Dermis blood vessel endothelial cell (primary cell): ENCODE measurements at regions not wholly inside any gene's neighbourhood (a gene's known extent, or its start where the extent isn't known, plus 50 kb on each side); places are given as distances from the start of the nearest gene placed in this dataset.

Experiments
- DNase-seq: peaks from one replicate; pipeline ENCODE4 v3.0.0; 2010

DNA sequence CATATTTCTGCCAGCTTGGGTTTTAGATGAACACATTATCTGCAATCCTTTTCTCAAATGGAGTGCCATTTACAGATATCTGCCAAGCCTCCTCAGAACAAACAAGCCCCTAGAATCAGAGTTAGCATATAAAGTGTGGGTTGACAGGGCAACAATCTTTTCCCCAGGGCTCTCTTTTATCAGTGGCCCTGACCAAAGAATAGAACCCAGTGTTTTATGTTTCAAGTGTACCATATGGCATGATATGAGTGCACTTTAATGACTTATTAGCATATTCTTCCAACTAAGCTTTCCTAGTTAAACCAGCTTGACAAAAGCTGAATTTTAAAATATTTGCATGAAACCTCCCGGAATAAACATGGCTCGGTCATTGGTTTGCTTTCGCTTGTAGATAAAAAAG lies 57.3 kb downstream of the EVX1 start:
- DNase-seq: no peak

DNA sequence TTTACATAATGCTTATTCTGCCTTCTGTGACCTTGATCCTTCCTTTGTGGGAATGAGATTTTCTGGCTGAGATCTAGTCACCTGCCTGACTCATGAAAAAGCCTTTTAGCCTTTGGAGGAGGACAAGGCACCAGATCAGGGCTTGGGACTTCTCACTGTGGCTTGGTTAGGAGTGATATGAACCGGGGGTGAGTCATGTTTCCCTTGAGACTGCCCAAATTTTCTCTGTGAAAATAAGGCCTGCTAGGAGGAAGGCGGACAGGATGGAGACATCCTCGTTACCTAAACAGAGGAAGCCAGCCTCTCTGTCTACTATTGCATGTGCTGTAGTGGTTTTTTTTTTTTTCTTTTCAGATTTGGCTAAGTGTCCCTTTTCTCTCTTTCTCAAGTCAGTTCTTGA lies 57.8 kb downstream of the EVX1 start:
- DNase-seq: peak; percentile 2

- no peak for DNase-seq
These were observed 60.0 kb downstream of the EVX1 start for GRCh38 chr7:27302590-27302989.

GRCh38 chr7:27303026-27303425 lies 60.4 kb downstream of the EVX1 start:
- DNase-seq: no peak

DNA sequence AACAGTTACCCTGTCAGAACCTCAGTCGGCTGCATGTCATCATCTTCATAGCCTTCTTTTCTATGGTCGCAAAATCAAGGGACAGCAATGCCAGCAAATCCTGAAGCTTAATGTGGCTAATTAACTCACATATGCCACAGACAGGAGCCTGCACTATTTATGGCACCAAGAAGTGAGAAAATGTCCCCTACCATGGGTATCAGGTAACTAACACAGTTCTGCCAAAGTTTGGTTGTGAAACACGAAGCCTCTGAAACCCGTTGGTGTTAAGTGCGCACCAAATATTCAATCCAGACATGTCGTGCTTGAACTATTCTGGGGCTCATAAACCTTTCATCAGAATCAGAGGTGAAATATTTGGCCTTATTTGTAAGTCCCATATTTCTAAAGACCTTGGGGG lies 63.3 kb downstream of the EVX1 start:
- DNase-seq: no peak

- no peak for DNase-seq
These were observed 70.2 kb downstream of the EVX1 start for GRCh38 chr7:27312820-27313219.

GRCh38 chr7:27314111-27314510 lies 71.5 kb downstream of the EVX1 start:
- DNase-seq: no peak

- DNase-seq: no peak
These were observed 72.5 kb downstream of the EVX1 start for GRCh38 chr7:27315066-27315465.

DNA sequence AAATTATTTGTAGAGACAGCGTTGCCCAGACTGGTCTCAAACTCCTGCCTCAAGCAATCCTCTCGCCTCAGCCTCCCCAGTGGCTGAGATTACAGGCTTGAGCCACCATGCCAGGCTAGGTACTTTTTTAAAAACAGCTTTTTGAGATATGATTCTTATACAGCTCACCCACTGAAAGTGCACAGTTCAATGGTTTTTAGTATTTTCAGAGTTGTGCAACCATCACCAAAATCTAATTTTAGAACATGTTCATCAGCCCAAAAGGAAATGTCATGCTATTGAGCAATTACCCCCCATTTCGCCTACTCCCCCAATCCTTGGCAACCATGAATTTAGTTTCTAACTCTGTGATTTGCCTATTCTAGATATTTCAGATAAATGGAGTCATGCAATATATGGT lies 73.7 kb downstream of the EVX1 start:
- DNase-seq: no peak

DNA sequence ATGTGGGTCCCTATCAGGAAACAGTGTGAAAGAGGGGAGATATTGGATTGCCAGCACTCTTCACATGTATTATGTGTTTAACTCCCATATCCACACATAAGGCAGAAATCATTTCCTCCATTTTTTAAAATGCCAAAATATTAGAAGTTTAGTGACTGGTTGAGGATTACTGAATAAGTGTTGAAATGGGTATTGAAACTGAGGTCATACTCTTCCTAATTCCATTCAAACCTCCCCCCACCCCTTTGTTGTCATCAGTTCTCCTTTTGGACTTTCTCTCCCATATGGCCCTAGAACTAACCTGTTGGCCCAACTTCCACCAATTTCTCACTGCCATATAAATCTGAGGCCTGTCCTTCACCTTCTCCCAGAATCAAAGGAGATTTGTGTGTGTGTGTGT lies 81.6 kb downstream of the EVX1 start:
- DNase-seq: no peak

DNA sequence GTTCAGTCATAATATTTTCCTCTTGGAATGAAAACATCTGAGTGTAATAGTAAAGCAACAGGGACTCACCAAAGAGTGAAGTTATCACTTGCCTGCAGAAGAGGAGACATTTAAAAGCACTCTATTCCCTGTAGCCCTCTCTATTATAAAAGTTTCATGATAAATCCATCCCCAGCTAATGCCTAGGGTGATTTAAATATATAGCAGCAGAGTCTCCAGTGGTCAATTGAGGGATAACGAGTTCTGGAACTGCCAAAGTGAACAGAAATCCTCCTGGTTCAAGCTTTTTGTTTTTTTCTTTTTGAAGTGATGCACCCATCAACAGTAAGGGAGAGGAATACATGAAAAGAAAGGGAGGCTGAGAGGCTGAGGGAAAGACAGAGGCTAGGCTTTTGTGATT lies 87.3 kb downstream of the EVX1 start:
- DNase-seq: no peak

DNA sequence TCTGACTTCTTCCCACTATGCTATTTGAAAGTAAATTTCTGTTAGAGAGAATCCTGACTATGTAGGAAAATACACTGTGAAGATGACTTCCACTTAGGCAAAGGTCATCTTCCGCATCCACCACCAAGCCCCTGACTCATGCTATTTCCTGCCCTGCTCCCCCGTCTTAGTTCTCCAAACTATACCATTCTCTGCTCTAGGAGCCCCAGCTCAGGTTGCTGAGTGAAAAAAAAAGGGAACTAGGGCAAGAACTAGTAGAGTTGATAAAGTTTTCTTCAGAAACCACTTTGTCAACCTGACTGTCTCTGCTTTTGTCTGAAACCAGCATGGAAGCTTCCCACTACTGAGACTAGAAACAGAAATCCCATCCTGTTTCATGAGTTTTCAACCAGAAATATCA lies 96.9 kb downstream of the EVX1 start:
- DNase-seq: no peak

- DNase-seq: no peak
These were observed 101.9 kb downstream of the EVX1 start for GRCh38 chr7:27344471-27344870.

DNA sequence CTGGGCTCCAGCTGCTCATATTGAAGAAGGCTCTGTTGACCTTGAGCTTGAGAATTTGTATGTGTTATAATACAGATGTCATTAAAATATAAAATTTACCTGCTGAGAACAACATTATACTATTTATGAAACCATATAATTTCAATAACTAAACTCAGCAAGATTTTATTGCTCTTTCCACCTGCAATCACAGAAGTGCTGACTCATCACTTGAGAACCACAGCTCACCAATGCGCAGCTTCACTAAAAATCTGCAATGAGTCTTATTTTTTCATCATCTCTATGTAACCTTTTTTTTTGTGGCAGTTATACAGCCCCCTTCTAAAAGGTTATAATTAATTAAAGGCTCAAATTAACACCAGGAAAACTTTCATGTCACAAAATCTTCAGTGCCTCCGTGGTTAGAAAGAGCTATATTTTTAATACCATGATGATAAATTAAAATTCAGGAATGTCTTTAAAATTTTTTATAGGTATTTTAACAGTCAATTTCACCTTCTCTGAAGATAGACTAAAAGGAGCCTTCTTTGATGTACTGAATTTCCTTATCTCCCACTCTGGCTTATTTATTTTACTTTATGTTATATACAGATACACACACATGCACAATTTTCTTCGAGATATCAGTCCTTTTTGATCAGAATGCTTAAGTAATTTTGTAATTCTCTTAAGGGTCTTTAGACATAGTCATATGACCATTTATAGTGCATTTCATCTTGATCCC lies 102.7 kb downstream of the EVX1 start:
- DNase-seq: no peak

DNA sequence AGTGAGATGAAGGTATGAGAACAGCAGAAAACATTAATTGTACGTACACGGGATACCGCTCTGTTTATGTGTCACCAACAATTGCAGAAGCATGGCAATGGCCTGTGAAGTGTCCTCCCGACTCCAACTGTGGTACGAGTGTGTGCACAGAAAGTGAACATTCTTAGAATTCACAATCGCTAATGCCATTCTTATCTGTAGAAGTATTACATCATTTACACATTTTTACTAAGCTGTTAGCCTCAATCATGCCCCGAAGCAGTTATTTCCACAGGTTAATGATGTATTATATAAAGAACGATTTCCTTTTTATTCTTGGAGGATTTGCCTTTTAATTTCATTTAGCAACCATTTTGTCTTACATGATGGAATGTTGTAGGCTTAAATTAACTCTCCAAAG lies 103.4 kb downstream of the EVX1 start:
- DNase-seq: no peak

- no peak for DNase-seq
These were observed 104.1 kb downstream of the EVX1 start for GRCh38 chr7:27346531-27347275.

DNA sequence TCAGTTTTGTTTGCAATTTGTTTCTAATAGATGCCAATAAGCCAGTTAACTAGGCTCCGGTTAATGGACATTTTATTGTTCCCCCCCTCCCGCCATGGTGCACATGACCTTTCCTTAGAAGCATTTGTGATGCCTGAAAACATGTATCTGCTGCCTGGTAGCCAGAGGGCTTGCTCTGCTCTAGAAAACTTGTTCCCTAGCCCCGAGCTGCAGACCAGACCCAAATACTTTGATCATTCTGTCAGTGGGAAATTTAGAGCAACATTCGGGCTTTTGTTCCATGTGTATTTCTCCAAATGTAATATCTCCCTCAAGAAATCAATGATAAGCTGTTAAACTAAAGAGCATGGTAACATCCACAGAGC lies 104.7 kb downstream of the EVX1 start:
- DNase-seq: no peak

DNA sequence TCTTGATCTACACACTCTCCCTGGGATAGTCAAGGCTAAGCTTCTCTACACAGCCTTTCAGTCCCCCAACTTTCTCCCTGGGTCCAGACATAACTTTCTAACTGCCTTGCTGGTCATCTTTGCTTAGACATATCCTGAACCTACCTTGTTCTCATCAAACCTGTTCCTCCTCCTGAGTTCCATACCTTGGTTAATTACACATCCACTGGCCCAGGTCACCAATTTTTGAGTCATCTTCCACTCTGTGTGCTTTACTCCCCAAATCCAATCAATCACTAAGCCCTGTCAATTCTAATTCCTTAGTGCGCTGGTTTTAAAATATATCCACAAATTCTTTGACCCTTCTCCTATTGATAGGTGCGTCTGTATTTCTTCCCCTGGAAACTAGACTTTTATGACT lies 107.0 kb downstream of the EVX1 start:
- DNase-seq: no peak

DNA sequence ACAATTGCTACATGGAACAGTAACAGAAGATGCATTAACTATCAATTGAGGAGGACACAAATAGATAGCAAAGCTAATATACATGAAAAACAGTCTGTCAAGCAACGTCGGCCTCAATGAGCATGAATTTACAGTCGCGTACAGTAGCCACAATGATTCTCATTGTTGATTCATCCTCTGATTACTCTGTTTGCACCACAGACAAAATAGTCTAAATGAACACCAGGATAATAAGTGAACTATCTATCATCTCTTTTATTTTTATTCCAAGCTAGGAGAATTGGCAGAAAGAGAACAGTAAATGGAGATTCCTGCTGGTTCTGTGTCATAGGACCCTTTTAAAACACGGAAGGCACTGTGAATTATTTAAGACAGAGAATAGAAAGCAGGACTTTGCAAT lies 108.5 kb downstream of the EVX1 start:
- DNase-seq: no peak

GRCh38 chr7:27351786-27352185 lies 109.2 kb downstream of the EVX1 start:
- no peak for DNase-seq

GRCh38 chr7:27359181-27360125 lies 116.9 kb downstream of the EVX1 start:
- DNase-seq: no peak

GRCh38 chr7:27361522-27361921 lies 118.9 kb downstream of the EVX1 start:
- DNase-seq: no peak

DNA sequence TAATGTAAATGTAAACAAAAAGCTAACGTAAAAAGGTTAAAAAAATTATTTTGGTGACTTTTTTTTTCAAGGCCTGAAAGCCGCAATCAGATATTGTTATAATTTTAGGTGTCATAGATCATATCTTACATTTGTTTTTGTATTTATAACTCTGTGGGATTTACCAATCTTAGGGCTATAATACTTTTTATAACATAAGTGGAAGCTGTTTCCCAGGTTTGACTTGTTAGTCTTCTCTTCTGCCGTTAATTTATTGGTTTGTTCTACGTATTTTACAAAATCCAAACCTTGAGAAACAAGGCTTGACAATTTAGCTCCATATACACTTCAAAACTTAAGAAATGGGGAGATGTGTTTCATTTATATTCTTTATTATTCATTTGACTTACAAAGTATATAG lies 119.4 kb downstream of the EVX1 start:
- DNase-seq: no peak

- DNase-seq: no peak
These were observed 121.7 kb downstream of the EVX1 start for GRCh38 chr7:27364344-27364758.
